ENCODE measurements at regions not wholly inside any gene's neighbourhood (a gene's known extent, or its start where the extent isn't known, plus 50 kb on each side); places are given as distances from the start of the nearest gene placed in this dataset.

DNA sequence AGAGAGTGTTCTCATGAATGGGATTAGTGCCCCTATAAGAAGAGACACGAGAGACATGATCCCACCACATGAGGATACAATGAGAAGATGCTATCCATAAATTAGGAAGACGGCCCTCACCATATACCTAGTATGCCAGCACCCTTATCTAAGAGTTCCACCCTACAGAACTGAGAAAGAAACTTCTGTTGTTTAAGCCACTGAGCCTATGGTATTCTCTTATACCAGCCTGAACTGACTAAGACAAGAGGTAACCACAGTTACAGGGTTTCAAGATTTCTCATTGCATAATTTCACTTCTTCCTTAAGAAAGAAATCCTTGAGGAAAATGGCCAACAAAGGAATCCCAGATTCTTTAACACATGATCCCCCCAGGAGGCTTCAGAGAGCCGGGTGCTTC, 412.4 kb downstream of the NTRK2 start:
- Histone ChIP-seq H3K9ac (ENCODE audit: low read length) (no peak overlapping the region), H3K4me1 (ENCODE audit: control insufficient read depth in 2 of 2, insufficient read depth in 2 of 2, low read length in 2 of 2) (no peaks in the 10 kb centered on the region), H3K4me2 (replicated peaks; ENCODE audit: low read depth, low read length, poor library complexity, severe bottlenecking) (no peak overlapping the region), H3K36me3 (replicated peaks in 1 of 2; ENCODE audit: control extremely low read depth in 1 of 2, control insufficient read depth in 1 of 2, extremely low read depth in 1 of 2, insufficient read depth in 2 of 2, low read length in 1 of 2) (no peaks in the 10 kb centered on the region), H4K20me1 (ENCODE audit: control insufficient read depth, insufficient read depth, low read length, poor library complexity, severe bottlenecking) (no peaks in the 10 kb centered on the region), H3K9me3 (ENCODE audit: control extremely low read depth in 1 of 3, control insufficient read depth in 2 of 3, insufficient read depth in 1 of 3, low read length in 2 of 3) (no peaks in the 10 kb centered on the region), H3K27ac (ENCODE audit: low read length in 2 of 2) (no peak overlapping the region), H3K27me3 (replicated peaks in 1 of 4; ENCODE audit: control extremely low read depth in 1 of 4, control insufficient read depth in 3 of 4, insufficient read depth in 4 of 4, low read length in 3 of 4) (no peaks in the 10 kb centered on the region), H3K79me2 (ENCODE audit: control insufficient read depth, insufficient read depth, low read length) (no peaks in the 10 kb centered on the region), H3K4me3 (ENCODE audit: control extremely low read depth in 1 of 5, extremely low read depth in 1 of 5, insufficient read depth in 1 of 5, low read depth in 2 of 5, low read length in 4 of 5) (no peak overlapping the region), H2AFZ (ENCODE audit: insufficient read depth, low read depth, low read length, poor library complexity, severe bottlenecking) (no peak overlapping the region)
- ATAC-seq (ENCODE audit: low read depth) (no peak), DNase-seq (no peak)
- intact Hi-C loops (cut with micrococcal nuclease), result no loop called here
- no CpG with 5 or more reads among the region's 3 CpGs for WGBS (ENCODE audit: insufficient coverage)
- Mint-ChIP-seq H3K27ac (no peak overlapping the region), H3K9me3 (ENCODE audit: insufficient read depth) (no peaks in the 10 kb centered on the region), H3K27me3 (no peaks in the 10 kb centered on the region), H3K4me3 (no peak overlapping the region), H3K4me1 (no peaks in the 10 kb centered on the region)
- ChIA-PET CTCF (interaction anchor here (0.9 kb wide), 1 partner anchor 528 kb away, joined by 3 read pairs; no protein-coding TSS in a partner anchor), POLR2A (no interaction called here)
- TF ChIP-seq EZH2 (IDR thresholded peaks at IDR 0.05; ENCODE audit: borderline replicate concordance, insufficient read depth, low read depth, low read length, poor library complexity, severe bottlenecking), result no peak
- TF ChIP-seq CTCF (IDR thresholded peaks at IDR 0.05), result no peak

- no peaks in the 10 kb centered on the region for H3K4me1 Mint-ChIP-seq
- H4K20me1 ChIP-seq (ENCODE audit: control insufficient read depth, insufficient read depth, low read length, poor library complexity, severe bottlenecking), result no peaks in the 10 kb centered on the region
- no peak overlapping the region for H2AFZ ChIP-seq (ENCODE audit: insufficient read depth, low read depth, low read length, poor library complexity, severe bottlenecking)
- intact Hi-C loops (cut with micrococcal nuclease), result no loop called here
- no peaks in the 10 kb centered on the region for H3K4me1 ChIP-seq (ENCODE audit: control insufficient read depth in 2 of 2, insufficient read depth in 2 of 2, low read length in 2 of 2)
- no peaks in the 10 kb centered on the region for H3K27me3 Mint-ChIP-seq
- H3K4me3 ChIP-seq (ENCODE audit: control extremely low read depth in 1 of 5, extremely low read depth in 1 of 5, insufficient read depth in 1 of 5, low read depth in 2 of 5, low read length in 4 of 5), result no peak overlapping the region
- H3K27ac Mint-ChIP-seq, result no peak overlapping the region
- no peaks in the 10 kb centered on the region for H3K79me2 ChIP-seq (ENCODE audit: control insufficient read depth, insufficient read depth, low read length)
- no peak for DNase-seq
- no peak overlapping the region for H3K9ac ChIP-seq (ENCODE audit: low read length)
- no peak for ATAC-seq (ENCODE audit: low read depth)
- no peaks in the 10 kb centered on the region for H3K36me3 ChIP-seq (replicated peaks in 1 of 2; ENCODE audit: control extremely low read depth in 1 of 2, control insufficient read depth in 1 of 2, extremely low read depth in 1 of 2, insufficient read depth in 2 of 2, low read length in 1 of 2)
- H3K4me2 ChIP-seq (replicated peaks; ENCODE audit: low read depth, low read length, poor library complexity, severe bottlenecking), result no peak overlapping the region
- no peak overlapping the region for H3K27ac ChIP-seq (ENCODE audit: low read length in 2 of 2)
- peaks cover 2% of the 10 kb centered on the region for H3K9me3 Mint-ChIP-seq (ENCODE audit: insufficient read depth)
- no peaks in the 10 kb centered on the region for H3K27me3 ChIP-seq (replicated peaks in 1 of 4; ENCODE audit: control extremely low read depth in 1 of 4, control insufficient read depth in 3 of 4, insufficient read depth in 4 of 4, low read length in 3 of 4)
- 100% methylated on average over 1 of the region's 1 CpG for WGBS (ENCODE audit: insufficient coverage)
- CTCF ChIA-PET, result no interaction called here
- POLR2A ChIA-PET, result no interaction called here
- TF ChIP-seq EZH2 (IDR thresholded peaks at IDR 0.05; ENCODE audit: borderline replicate concordance, insufficient read depth, low read depth, low read length, poor library complexity, severe bottlenecking) (no peak), CTCF (IDR thresholded peaks at IDR 0.05) (no peak)
- H3K9me3 ChIP-seq (ENCODE audit: control extremely low read depth in 1 of 3, control insufficient read depth in 2 of 3, insufficient read depth in 1 of 3, low read length in 2 of 3), result no peaks in the 10 kb centered on the region
- no peak overlapping the region for H3K4me3 Mint-ChIP-seq
These were observed 409.8 kb downstream of the NTRK2 start for GRCh38 chr9:85079349-85079748.

Measured in B cell (primary cell).